ENCODE measurements at regions not wholly inside any gene's neighbourhood (a gene's known extent, or its start where the extent isn't known, plus 50 kb on each side); places are given as distances from the start of the nearest gene placed in this dataset.
"Not testable (repeated sequence)": the region's sequence is repeated elsewhere in the genome, so short reads cannot be mapped to it uniquely, and the experiment has no call there.

DNA sequence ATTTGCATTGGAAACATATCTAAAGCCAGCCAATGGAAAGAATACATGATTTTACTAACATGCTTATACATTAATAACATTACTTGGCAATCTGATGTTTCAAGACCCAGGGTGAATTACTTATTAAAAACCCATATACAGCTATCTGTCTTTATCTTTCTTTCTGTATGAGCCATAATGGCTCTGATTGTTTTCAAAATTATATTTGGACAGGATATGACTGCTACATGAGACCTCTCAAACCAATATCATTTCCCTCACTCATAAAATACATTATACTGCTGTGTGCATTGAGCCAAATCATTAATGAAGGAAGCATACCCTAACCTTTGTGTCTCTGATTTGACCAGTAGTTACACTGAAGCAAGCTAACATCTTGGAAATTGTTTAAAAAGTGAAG lies 205.9 kb upstream of the DPYD start:
- no peak for DNase-seq (ENCODE audit: low read depth in 2 of 2)

DNA sequence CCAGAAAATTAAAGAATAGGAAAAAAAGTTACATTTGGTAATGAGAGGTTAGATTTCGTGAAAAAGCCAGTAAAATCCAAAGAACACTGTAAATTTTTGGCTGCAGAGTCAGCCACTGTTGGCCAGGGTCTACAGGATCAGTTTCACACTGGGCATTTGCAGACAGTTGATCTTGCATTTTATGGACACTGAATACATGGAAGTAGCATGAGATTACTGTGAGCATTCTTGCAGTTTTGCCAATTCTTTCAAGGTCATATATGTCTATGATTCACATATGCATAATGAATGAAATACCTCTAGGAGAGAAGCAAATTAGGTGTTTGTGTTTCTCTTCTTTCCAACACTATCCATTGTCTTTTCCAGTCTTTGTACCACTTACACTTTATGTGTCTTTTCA lies 200.8 kb upstream of the DPYD start:
- no peak for DNase-seq (ENCODE audit: low read depth in 2 of 2)

DNA sequence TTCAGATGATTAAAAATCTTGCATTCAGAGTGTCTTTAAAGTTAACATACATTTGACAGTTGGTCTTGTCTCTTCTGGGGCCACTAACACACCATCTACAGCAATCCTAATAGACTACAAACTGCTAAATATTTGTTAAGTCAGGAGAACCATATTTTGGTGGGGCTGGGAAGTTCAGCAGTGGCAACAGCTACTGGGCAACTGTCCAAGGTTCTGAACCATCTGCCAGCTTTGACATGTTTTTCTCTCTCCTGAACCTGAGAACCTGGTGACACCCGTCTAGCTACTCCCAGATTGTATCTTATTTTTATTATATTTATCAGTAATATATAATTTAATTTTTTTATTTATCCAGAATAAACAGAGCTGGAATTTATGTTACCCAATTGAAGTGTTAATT lies 199.0 kb upstream of the DPYD start:
- no peak for DNase-seq (ENCODE audit: low read depth in 2 of 2)

DNA sequence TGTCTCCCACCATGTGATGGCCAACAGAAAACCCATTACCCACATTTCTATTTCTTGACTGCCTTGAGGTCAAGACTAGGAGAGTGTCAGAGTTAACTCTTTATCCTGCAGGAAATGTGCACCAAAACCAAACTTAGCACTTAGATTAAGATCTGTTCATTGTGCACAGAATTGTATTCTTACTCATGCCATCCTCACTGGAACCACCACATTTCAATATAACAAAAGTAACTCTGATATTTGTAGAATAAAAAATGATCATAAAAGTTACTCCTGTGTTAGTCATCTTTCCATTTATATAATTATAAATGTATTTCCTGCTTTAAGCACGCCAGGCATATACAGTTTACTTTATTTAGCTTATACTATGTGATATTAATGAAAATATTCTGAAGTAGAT lies 193.0 kb upstream of the DPYD start:
- DNase-seq (ENCODE audit: low read depth in 2 of 2): no peak

DNA sequence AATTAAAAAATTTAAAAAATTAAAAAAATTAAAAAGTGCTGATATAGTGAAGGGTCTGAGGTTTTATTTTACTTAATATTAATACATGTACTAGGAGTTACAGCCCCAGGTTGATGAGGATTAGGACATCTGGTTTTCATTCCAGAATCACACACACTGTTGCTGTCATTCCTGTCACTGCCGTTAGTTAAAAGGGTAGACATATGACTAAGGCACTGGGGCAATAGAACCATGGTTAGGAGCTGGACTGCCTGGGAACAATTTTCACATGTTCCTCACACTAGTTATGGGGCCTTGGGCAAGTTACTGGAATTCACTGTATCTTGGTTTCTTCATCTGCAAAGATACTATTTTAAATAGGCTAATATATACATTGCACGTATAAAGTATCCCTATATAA lies 191.8 kb upstream of the DPYD start:
- no peak for DNase-seq (ENCODE audit: low read depth in 2 of 2)

DNA sequence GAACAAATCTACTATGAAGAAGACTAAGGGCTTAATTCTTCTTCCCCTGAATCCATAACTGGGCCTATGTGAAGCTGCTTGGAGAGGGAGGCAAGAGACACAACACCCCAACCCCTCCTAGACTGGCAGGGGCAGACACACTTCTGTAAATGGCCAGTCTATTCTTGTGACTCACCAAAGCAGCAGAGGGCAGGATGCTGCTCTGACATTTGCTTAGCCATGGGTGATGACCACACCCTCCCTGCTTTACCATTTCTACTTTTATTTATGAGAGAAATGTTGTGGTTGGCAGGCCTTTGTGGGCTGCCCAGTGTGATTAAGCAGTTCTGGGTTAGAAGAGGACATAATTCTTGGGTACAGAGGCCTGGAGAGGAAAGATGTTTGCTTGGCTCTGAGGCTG lies 189.8 kb upstream of the DPYD start:
- no peak for DNase-seq (ENCODE audit: low read depth in 2 of 2)

DNA sequence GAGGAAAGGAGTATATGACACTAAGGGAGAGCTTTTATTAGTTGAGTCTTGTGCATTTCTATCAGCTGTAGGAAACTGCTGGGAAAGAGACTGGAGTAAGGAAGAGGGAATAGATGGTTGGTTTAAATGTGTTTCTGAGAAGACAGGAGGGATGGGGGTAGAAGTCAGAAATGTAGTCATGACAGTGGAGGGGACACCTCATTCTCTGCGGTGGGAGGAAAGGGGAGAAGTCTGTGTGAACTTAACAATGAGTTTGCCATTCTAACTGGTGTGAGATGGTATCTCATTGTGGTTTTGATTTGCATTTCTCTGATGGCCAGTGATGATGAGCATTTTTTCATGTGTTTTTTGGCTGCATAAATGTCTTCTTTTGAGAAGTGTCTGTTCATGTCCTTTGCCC lies 187.5 kb upstream of the DPYD start:
- DNase-seq (ENCODE audit: low read depth in 2 of 2): not testable (repeated sequence)

DNA sequence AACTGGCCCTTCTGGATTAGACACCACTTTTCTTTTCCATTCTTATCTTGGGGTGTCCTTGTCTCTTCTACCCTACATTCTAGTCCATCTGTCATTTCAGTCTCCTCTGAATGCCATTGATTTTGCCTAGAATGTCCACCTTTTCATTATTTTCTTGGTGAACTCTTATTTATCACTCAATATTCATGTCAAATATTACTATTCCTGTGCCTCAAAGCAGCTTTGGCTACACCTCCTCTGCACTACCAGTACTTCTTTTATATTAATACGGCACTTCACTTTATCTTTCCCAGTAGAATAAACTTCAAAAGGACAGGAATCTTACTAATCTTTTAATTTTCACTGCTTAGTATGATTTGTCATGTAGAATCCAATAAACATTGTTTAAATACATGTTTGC lies 186.4 kb upstream of the DPYD start:
- no peak for DNase-seq (ENCODE audit: low read depth in 2 of 2)

DNA sequence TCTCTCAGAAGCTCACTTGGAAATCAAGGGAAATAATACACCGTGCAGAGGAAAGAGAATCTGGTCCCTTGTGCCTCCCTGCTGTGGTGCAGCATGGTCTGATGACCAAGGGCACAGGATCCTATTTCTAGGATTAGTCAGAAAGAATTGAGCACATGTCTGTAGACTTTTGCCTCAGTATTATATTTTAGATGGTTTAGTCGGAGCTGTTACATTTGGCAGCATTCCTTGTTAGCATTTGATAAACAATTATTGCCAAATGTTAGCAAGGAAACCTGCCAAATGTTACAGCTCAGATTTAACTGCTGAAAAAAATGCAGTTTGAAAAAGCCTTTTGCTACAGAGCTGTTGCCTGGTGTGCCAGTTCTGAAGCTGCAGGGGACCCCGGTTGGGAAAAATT lies 183.5 kb upstream of the DPYD start:
- no peak for DNase-seq (ENCODE audit: low read depth in 2 of 2)

DNA sequence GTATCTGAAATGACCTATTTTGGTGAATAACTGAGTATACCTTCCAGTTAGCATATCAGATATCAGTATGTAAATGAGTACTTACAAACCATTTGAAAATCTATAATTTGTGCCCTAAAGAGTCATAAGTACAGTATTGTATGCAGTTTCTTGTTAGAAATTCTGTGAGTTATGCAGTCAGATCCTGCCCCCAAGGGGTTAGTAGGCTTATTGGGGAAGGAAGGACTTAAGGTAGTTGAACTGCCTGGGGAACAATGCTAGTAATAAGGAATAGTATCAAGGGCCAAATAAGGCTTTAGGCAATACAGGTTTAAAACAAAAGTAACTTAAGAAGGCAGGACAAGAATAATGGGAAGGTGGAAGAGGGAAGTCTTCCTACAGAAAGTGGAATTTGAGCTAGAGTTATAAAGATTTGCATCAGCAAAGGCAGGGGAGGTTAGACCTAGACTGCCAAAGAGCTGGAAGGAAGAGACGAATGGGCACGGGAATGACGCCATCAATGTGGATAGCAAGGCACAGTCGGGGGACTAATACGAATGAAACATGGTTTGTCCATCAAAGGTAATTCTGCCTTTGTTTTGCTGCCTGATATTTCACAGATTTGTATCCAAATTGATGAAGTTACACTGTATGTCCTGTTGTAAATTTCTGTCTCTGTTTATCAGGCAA lies 182.9 kb upstream of the DPYD start:
- DNase-seq (ENCODE audit: low read depth in 2 of 2): no peak

DNA sequence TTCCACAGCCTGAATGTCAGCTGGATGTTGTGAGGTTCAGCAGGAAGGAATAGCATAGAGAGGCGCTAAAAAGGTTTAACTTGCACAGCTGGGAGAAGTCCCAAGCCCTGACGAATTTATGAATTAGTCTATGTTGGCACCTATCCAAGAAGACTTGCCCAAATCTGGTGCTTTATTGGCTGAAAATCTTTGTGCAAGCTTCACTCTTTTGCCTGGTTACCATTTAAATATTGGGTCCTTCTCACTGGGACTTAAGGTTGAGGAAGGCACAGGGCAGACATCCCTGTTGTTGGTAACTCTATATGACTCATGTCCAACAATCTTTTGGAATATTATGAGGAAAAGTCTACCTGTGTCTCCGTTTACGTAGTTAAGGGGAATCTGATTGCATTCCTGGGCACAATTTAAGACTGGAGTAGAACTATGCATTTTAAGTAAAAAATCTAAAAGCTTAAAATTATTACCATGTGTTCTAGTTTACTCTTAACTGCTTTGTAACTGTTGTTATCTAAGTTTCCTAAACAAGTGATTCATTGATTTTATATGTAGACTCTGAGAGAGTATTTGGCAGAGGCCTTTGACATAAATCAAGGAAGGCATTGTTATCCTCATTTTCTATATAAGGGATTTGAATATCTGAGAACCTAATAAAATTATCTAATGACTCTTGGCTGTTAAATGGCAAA lies 181.7 kb upstream of the DPYD start:
- DNase-seq (ENCODE audit: low read depth in 2 of 2): no peak

DNA sequence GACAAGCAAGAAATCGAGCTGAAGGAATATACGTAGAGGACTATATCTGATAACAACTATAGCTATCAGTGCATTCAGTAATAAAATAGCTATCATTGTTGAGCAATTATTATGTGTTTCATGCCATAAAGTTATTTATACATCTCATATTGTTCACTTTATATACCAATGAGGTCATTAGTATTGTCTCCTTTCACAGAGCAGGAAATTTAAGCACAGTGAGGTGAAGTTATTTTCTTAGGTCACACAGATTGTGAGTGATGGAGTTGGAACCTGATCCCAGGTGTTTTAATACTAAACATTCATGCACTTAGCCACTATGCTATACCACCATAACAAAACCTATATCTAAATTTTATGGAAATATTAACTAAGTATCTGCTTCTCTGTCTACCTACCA lies 180.5 kb upstream of the DPYD start:
- no peak for DNase-seq (ENCODE audit: low read depth in 2 of 2)

DNA sequence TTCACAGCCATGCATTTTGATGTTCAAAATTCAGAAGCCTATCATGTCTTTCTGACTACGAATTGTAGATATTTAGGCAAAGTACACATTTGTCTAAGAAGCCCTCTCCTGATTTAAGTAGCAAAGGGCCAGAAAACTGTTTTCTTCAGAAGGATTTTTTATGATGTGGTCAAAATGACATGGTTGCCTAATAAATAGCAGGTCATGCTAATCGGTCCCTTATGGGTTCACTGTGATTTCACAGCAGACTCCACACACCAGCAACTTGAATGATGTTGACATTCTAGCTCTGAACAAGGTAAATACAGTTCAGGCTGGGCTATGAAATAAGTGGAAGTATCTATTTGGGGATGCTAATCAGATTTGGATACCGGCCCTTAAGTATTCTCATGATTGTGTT lies 178.7 kb upstream of the DPYD start:
- DNase-seq (ENCODE audit: low read depth in 2 of 2): no peak

DNA sequence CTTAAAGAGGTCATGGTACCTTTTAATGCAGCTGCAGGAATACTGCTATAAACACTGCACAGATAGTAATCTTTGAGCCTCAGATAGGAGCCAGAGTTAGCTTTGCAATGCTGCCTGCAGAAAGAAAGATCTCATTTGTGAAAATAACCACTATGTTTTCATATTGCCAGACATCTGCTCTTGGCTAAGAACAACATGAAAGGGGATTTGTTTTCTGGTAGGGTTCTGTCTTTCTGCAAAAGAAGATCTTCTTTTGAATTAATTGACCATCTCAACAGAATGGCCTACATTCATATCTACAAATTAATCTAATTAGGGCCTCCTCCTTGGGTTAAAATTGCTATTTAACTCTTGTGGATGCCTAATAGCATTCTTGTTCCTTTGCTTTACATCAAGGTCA lies 177.6 kb upstream of the DPYD start:
- no peak for DNase-seq (ENCODE audit: low read depth in 2 of 2)

DNA sequence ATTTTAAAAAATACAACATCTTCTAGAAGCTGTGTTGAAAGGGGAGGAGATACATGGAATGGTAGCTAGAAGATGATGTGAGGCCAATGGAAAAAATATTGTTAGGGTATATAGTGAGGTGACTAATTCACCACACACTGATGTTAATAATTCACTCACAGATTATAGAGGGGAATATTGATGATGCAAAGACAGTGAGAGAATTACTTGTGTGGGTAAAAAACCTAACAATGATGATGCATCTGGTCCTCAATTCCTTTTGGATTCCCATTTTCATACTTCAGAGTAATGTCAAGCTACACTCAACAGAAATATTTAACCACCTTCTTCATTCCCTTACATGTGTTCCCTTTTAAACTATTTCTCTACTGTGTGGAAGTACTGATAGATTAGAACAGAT lies 169.5 kb upstream of the DPYD start:
- no peak for DNase-seq (ENCODE audit: low read depth in 2 of 2)

DNA sequence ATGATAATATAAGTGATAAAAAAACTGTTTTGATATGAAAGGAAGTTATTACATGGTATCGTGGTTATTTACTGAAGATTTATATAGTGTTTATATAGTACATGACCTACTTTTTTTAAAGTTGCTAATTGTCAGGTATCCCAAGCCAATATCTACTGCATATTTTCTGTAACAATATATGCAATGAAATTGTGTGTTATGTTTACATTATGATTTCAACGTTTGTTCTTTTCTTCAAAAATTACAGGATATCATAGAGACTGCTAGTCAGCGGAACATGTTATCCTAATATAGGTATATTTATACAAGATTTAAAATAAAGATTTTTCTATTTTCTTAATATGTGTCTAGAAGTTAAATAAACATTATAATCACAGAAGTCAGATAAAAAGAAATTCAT lies 167.5 kb upstream of the DPYD start:
- DNase-seq (ENCODE audit: low read depth in 2 of 2): no peak

DNA sequence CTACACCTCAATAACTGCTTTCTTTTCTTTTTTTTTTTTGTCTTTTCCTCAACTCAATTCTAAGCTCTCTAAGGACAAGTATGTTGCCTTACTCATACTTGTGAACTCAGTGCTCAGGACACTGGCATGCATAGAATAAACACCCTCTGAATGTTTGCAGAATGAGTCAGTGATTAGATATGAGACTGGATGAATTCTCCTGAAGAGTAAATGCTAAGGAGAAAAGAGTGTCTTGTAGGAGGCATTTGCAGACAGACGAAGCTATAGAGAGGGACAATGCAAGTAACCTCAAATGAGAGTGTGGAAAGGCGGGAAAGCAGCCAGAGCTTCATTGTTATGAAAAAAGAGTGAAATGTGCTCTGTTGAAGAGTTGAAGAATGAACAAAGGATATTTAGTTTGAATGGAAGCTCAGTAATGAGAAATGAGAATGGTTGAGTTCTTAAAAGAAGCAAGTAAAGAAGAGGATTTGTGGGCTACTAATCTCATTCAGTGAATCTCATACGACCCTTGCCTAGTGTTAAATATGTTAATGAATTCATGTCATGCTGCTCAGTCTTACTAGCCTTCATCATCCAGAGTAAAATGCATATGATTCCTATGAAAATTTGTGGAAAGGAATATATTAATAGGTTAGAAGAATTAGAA lies 166.1 kb upstream of the DPYD start:
- no peak for DNase-seq (ENCODE audit: low read depth in 2 of 2)

DNA sequence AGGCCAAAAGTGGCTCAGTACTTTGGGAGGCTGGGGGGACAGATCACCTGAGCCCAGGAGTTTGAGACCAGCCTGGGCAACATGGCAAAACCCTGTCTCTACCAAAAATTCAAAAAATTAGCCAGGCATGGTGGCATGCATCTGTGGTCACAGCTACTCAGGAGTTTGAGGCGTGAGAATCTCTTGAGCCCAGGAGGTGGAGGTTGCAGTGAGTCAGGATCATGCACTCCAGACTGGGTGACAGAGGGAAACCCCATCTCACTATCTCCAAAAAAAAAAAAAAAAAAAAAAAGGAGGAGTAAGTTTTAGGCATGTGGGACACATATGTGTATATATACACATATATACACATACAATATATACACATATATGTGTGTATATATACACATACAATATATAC lies 165.3 kb upstream of the DPYD start:
- DNase-seq (ENCODE audit: low read depth in 2 of 2): no peak

DNA sequence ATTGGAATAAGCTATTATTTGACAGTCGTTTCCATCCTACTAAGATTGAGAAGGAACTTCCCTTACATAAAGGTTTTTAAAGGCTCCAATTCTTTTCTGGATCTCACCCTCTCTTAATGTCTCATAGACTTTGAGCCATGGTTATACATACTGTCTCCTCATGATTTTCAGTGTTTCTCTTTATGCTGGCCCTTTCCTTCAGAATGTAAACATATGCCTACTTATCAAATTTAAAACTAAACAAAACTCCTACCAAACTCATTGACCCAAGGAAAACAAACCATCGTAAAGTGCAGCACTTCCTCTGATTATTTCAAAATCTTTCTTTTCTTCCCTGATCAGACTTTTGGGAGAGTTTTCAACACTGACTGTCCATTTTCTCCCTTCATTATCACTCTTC lies 163.4 kb upstream of the DPYD start:
- no peak for DNase-seq (ENCODE audit: low read depth in 2 of 2)

DNA sequence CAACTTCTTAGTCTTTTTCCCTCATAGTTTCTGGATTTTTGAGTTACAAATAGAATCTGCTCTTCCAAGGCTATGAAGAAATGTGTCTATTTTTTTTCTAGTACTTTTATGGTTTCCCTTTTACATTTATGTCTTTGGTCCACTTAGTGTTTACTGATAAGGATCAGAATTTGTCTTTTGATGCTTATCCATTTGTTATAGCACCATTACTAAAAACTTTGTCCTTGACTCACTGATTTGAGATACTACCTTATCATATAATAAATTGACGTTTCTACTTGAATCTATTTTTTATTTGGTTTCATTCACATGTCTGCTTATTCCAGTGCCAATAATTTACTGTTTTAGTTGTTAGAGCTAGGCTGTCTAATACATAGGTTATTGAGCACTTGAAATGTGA lies 161.1 kb upstream of the DPYD start:
- DNase-seq (ENCODE audit: low read depth in 2 of 2): no peak

DNA sequence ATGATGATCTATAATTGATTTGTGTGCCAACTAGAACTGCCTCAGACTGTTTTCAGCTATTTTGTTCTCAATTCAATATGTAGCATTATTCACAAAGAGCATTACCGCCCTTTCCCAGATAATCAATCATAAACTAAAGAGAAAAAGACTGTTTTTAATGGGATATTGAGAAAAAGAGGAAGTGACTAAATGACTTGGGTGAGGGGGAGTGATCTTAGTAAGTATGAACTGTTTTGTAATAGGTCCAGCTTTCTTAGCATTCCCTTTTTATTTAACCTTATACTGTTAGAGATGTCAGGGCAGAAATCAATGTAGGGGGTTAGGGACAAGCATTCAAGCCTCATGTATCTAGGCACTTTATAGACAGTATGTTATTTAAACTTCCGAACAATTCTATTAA lies 157.8 kb upstream of the DPYD start:
- no peak for DNase-seq (ENCODE audit: low read depth in 2 of 2)

DNA sequence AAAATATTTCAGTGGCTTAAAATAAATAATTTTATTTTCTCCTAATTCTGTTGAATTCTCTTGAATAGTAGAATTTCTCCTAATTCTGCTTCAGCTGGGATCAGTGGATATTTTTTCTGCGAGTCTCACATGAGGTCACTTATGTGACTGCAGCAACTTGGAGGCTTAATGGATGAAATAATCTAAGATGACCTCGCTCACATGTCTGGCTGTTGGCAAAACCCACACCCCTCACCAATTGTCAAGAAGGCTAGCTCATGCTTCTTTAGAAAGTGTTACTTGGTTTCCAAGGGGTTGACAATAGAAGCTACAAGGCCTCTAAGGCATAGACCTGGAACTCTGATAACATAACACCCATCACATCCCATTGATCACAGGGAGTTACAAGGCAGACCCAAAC lies 156.9 kb upstream of the DPYD start:
- no peak for DNase-seq (ENCODE audit: low read depth in 2 of 2)

DNA sequence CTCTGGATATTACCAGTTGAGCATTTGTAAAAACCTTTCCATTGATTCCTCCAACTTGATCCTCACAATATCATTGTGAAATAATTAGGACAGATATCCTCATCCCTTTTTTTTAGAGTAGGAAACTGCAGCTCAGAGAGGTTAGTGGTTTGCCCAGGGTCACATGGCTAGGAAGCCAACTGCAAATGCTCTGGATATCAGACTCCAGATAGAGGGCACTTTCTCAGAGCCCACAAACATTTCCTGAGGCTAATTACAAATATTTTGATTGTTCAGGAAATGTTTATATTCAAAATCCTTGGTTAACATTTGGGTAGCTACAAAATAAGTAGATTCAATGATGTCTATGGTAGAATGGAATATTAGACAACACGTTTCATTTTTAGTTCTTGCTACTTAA lies 154.8 kb upstream of the DPYD start:
- DNase-seq (ENCODE audit: low read depth in 2 of 2): no peak

DNA sequence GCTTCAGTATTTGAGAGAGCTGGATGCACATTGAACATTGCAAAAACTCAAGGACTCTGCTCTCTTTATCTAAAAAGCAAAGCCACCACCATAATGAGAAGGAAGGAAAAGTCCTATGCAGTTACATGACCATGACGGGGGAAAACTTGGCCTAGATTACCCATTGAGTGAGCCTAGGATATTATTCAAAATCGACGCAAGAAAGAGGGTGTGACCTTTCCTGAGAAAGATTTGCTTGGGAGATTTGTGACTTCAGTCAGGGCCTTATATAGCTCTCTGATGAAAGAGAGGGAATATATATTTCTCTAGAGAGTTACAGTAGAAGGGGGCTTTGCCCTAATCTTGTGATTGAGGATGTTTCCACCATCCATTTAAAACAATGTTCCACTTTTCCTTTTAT lies 153.0 kb upstream of the DPYD start:
- no peak for DNase-seq (ENCODE audit: low read depth in 2 of 2)
